Glomerular endothelial cell (primary cell): ENCODE measurements at regions not wholly inside any gene's neighbourhood (a gene's known extent, or its start where the extent isn't known, plus 50 kb on each side); places are given as distances from the start of the nearest gene placed in this dataset.
"Not testable (repeated sequence)": the region's sequence is repeated elsewhere in the genome, so short reads cannot be mapped to it uniquely, and the experiment has no call there.

Source experiments
- DNase-seq: peaks from one replicate; pipeline ENCODE4 v3.0.0-alpha.2; 2011; ENCODE audit warnings: low read depth, low spot score; ENCODE audit errors: extremely low read depth

DNA sequence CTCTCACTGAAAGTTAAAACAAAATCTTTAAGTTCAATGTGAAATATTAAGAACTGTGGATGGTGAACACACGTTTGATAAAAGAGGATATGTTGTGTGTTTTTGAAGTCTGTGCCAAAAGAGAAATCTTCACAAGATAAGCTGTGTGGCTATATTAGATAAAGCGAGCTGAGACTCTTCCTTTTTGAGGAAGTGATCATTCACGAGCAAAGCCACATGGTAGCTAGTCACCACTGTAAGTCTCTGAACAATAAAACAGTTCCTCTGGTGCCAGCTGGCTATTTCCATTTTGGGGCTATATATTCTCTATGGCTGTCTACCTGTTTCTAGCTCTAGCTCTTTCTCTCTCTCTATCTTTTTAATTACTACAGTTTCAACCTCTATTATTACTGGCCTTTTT, 1849.2 kb upstream of the C9orf72 start:
- DNase-seq: no peak

DNA sequence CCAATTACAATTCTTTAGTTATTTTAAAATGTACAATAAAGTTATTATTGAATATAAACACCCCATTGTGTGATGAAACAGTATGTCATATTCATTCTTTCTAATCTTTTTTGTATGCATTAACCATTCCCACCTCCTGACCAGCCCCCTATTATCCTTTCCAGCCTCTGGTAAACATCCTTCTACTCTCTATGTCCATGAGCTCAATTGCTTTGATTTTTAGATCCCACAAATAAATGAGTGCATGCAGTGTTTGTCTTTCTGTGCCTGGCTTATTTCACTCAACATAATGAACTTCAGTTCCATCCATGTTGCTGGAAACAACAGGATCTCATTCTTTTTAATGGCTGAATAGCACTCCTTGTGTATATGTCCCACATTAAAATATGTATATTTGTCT, 1858.9 kb upstream of the C9orf72 start:
- DNase-seq: no peak

DNA sequence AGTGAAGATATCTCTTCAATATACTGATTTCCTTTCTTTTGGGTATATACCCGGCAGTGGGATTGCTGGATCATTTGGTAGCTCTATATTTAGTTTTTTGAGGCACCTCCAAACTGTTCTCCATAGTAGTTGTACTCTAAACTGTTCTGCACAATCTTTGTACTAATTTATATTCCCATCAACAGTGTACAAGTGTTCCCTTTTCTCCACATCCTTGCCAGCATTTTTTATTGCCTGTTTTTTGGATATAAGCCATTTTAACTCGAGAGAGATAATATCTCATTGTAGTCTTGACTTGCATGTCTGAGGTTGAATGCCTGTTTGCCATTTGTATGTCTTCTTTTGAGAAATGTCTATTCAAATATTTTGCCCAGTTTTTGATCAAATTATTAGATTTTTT, 1859.4 kb upstream of the C9orf72 start:
- not testable (repeated sequence) for DNase-seq

DNA sequence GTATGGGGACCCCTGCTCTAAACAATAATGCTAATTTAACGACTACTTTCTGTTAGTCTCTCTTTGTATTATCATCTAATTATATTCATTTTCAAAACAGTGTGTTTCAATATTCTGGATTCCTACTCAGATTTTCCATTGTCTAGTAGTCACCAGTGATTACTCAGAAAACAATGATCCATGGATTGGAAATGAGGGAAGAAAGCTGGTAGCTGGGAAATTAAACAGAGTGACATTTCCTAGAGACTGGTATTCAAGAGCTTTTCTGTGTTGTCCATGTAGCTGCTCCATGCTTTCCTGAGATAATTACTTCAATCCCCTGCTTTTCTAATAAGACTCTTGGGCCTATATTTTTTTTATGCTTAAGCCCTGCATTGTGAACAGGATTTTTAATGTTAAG, 1862.1 kb upstream of the C9orf72 start:
- DNase-seq: no peak

DNA sequence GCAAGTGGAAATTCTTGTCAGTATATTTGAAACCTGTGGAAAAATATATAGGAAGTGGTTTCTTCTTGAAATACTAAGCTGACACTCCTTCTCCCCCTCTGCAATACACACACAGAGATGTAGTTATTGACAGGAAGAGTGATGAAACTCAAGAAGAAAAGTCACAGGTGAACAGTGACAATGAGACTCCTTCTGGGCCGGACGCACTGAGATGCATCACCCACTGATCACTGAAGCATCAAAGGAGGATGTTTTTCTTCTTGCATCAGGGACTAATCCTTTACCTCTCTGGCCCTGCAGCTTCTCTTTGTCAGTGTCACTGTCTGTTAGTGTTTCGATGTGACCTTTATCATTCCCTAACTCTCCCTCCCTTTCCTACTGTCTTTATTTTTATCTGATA, 1864.2 kb upstream of the C9orf72 start:
- no peak for DNase-seq

DNA sequence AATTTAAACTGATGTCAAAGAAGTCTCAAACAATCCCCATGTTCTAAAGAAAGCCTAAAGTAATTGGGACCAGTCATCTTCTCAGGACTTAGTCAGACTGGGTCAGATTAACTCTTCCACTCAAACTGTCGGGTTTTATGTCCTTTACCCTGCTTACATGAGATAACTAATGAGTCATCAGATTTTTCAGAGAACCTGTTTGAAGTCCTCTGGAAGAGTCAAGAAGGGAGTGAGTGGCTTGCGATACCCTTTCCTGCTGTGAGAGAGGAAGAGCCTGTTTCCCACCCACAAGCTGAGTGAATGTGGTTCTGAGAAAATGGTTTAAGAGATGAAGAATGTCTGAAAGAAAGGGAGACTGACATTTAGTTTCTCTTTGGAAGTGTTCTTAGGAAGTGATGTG, 1866.7 kb upstream of the C9orf72 start:
- no peak for DNase-seq

DNA sequence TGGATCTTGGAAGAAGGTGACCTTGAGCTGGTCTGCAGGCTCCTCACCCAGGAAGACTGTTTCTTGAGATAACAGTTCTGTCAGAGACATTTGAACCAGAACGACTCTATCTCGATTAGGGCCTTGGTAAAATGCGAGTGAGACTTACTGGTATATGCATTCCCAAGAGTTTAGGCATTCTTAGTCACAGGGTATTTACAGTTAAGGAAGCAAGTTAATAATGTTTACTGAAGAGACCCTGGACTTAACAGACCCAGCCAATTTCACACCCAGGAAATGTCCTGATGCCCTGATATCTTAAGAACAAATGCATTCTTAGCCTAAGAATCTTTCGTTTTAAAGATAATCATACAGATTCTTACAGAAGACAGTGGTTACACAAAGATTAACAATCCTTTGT, 1867.2 kb upstream of the C9orf72 start:
- no peak for DNase-seq

DNA sequence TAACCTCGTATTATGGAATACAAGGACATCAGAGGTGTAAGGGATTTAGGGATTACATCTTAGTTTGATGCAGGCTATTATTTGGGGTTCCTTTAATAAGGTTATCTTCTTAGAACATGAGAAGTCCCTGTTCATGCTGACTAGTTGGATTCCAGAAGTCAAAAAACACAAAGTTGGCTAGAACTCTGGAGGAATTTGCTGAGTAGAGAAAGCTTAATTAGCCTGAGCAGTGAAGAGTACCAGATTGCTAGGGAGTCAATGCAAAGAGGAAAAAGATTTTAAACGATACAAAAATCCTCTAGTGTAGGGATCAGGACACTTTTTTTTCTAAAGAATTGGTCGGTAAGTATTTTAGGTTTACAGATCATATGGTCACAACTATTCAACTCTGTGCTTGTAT, 1872.5 kb upstream of the C9orf72 start:
- no peak for DNase-seq

DNA sequence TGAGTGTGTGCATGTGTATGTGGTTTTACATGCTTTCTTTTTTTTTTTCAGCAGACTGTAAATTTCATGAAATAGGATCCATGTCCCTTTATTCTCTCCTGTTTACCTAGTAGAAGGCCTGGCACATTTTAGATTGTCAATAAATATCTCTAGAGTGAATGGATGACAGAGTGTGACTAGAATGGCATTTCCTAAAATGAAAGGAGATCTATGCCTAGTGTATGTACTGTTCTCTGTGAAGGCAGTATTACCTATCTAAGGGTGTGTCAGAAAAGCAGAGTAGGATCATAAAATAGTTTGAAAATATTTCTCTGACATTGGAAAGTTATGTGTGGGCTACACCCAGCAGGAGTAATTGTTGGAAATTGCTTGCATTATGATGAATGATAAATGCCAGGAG, 1876.0 kb upstream of the C9orf72 start:
- no peak for DNase-seq

DNA sequence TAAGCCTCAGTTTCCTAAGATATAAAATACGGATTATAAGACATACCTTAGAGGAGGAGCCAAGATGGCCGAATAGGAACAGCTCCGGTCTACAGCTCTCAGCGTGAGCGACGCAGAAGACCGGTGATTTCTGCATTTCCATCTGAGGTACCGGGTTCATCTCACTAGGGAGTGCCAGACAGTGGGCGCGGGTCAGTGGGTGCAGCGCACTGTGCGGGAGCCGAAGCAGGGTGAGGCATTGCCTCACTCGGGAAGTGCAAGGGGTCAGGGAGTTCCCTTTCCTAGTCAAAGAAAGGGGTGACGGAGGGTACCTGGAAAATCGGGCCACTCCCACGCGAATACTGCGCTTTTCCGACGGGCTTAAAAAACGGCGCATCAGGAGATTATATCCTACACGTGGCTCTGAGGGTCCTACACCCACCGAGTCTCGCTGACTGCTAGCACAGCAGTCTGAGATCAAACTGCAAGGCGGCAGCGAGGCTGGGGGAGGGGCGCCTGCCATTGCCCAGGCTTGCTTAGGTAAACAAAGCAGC, 1877.1 kb upstream of the C9orf72 start:
- DNase-seq: not testable (repeated sequence)

DNA sequence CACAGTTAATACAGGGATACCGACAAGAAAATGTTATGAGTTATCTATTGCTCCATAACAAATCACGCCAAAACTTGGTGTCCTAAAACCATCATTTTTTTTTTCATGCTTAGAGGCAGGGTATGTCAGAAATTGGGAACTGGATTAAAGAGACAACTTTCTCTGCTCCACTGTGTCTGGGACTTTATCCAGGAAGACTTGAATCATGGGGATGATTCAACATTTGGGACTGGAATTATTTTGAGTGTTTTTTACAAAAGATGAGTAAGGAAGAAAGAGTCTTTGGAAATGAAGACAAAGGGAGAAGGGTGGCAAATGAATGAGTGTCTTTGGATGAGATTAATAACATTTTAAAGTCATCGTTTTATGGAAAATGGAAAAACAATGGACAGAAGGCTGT, 1883.7 kb upstream of the C9orf72 start:
- no peak for DNase-seq

DNA sequence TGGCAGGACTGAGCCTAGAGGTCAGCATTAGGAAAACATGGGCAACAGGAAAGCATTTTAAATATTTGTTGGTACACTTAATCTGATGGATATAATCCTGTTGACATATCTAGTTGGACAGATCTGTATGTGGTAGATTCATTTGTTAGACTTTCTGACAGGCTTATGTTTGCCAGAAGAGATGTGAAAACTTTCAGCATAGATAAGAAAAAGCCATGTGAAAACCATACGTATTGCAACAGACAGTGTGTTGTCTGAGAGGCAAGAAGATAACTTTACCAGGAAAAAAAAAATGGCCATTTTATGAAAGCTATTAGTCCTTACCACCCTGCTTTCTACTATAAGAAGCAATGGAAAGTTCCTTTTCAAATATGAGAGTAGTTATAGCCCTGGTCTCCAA, 1902.2 kb upstream of the C9orf72 start:
- no peak for DNase-seq

DNA sequence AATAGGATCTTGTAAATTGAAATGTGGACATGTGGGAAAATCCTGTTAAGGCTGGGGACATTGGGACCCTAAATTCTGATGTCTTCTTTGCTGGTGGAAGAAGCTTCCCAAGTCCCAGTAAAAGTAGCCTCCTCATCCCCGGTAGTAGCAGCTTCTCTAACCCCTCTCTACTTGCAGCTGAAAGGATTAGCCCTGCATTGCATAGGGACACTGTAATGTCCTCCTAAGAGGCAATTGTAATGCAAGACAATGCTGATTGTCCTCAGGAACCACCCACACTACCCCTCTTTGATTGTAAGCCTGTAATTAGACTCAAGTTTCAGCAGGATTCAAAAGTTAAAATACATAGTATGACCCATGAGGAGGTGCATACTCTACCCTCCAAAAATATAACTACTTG, 1938.4 kb upstream of the C9orf72 start:
- DNase-seq: no peak

DNA sequence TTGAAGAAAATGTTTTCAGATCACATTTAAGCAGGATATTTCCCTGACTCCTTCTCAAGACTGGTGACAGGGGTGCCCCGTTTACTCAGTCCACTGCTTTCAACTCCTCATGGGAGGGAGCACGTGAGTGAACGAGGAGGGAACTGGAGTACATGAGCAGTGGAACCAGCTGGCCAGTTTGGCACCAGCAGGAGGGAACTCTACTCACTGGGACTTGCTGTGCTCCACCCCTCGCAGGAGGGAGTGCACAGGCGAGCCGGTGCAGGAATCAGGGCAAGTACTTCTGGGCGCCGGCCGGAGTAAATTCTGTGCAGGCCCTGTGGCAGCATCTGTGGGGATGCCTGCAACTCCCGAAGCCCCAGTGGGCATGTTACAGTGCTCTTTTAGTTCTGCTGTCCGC, 1941.1 kb upstream of the C9orf72 start:
- no peak for DNase-seq

DNA sequence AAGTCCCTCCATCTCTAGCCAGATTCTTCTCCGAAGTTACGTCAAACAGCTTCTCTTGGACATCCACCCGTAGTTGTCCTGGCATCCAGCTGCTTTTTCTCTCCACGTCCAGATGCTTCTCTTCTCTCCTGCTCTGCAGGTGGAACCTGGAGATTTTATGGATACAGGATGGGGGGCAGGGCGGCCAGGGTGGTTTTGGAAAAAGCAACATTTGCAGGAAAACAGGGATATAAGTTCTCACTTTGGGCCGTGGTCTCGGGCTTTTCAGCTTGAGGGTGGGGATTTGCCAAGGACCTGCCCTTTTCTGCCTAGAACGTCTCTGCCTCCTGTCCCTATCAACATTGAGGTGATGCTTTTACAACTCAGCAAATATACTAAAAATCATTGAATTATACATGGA, 1941.6 kb upstream of the C9orf72 start:
- DNase-seq: no peak

DNA sequence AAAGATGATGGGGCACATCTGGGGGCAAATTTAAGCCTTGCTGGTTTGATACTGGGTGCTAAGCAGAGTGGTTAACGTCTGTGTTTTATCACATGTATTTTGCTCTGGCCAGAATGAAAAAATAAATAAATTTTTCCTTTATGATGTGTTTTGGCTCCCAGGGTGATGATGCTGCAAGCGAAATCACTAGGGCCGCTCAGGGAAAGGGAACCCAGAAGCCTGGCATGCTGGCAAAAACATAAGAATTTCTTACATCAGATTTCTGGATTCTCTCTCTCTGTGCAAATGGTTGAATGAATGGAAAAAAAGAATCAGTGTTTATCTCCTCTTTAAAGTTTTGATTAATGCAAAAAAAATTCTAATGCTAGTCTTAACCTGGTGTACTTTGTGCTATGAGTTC, 1975.2 kb upstream of the C9orf72 start:
- no peak for DNase-seq

DNA sequence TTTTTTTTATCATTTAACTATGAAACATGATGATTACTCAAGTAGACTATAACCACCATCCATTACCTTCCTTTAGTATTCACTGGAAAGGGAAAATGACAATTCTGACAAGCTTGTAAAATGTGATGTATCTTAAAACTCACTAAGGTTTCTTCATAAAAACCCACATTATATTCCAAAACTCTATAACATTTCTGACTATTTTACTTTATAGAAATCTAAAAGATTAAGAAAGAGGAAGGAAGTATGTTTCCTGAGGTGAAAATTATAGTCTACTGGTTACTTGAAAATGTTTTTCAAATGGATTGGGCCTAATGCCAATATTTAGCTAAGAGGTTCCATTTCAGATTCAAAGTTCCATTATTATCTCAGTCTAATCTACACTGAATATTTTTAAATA, 1982.2 kb upstream of the C9orf72 start:
- no peak for DNase-seq

DNA sequence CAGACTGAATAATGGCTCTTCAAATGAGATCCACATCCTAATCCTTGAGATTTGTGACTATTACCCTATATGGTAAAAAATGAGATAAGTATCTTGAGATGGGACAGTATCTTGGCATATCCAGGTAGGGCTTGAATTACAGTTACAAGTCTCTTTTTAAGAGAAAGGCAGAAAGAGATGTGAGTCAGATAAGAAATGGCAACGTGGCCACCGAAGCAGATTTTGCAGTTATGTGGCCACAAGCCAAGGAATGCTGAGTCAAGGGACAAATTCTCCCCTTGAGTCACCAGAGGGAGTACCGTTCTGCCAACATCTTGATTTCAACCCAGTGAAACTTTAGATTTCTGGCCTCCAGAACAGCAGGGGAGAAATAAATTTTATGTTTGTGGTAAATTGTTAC, 1983.0 kb upstream of the C9orf72 start:
- no peak for DNase-seq

DNA sequence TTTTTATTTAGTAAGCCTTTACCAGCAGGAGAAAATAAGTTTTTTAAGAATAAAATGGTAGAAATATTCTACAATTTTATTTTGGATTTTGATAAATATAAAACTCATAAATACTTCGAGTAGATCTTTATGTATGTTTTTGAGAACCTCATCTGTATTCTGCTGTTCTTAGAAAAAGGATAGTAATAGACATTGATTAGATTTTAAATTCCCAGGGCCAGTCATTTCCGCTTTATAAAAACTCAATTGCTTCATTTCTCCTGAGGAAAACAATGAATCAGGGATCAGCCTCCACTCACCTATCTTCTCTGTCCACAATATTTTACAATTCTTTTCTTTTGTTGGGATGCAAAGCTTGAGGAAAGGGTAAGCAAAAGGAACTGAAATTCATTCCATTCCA, 1983.5 kb upstream of the C9orf72 start:
- DNase-seq: no peak

DNA sequence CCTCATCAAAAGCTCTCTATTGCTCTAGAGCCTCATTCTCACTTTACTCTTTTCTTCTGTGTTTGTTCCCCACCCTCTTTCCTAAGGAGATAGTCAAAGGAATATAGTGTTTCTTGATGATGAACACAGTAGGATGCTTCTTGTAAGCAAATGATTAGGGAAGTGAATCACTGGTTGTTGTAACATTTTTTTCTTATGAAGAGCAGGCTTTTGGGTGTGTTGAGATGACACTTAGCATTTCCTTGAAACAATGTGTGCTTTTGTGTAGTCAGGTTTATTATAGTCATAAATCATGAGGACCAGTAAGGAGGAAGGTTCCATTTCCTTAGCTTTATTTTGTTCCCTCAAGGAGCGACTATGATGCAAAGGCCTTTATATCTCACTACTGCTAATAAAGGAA, 1991.3 kb upstream of the C9orf72 start:
- no peak for DNase-seq

DNA sequence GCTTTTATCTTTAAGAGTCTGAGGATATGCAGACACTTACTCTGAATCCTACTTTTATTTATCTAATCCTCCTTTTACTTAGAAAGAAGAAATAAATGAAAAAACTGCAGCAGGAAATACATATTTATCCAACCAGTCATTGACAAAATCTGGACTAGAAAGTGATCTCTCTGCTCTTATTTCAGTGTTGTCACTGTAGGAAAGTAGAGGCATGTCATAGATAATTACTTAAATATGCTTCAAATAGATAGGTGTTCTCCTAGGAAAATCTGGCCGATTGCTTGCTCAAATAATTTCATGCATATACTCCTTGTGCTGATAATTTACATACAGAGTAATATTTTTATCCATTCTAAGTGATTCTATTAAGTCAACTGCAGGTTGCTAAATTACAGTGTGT, 2001.9 kb upstream of the C9orf72 start:
- no peak for DNase-seq

DNA sequence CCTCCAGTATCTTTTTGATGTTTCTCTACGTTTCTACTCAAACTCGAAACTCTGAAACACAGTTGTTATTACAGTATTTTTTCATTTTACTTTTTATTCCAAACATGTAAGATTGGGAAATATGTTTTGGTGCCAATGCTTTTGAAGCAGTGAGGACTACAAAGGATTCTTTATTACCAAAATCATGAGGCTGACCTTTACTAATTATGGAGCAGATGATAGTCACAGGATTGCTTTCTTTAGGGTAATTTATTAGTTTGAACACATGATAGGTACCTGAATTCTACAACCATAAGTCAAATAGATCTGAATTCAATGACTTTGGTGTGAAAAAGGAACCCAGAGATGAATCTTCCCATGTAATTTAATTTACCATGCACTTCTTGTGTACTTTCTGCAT, 2015.1 kb upstream of the C9orf72 start:
- no peak for DNase-seq

DNA sequence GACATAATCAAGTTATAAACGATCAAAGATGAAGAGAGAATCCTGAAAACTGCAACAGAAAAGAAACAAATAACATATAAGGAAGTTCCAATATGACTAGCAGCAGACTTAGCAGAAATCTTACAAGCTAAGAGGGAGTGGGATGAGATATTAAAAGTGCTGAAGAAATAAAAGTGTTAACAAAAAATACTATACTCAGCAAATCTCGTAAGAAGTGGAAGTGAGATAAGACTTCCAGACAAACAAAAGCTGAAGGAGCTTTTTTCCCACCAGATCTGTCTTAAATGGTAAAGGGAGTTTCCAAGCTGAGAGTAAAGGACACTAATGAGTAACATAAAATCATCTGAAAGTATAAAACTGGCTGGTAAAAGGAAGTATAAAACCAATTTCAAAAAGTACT, 2036.0 kb upstream of the C9orf72 start:
- no peak for DNase-seq

DNA sequence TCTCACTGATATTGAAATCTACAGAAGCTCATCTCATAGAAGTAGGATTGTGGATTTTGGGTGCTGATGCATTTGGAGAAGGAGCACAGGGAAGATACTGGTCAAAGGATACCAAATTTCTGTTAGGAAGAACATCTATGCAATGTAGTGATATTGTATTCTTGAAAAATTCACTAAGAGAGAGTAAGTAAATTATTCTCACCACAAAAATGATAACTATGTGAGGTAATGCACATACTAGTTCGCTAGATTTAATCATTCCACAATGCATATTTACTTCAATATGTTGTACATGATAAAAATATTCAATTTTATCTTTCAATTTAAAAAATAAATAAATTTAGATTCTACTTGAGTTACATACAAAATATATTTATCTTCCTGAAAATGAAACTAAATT, 2040.5 kb upstream of the C9orf72 start:
- DNase-seq: no peak
